ENCODE measurements at regions not wholly inside any gene's neighbourhood (a gene's known extent, or its start where the extent isn't known, plus 50 kb on each side); places are given as distances from the start of the nearest gene placed in this dataset.

GRCh38 chr2:133970641-133971040 lies 283.2 kb upstream of the MGAT5 start:
- no peak for TF ChIP-seq CTCF (IDR thresholded peaks at IDR 0.05)

- TF ChIP-seq CTCF (IDR thresholded peaks at IDR 0.05) = no peak
Observed at GRCh38 chr2:133972297-133972696, 281.6 kb upstream of the MGAT5 start.

- TF ChIP-seq CTCF (IDR thresholded peaks at IDR 0.05) = no peak
Observed at GRCh38 chr2:133972786-133973185, 281.1 kb upstream of the MGAT5 start.

- TF ChIP-seq CTCF (IDR thresholded peaks at IDR 0.05) = no peak
Observed at GRCh38 chr2:133974353-133974752, 279.5 kb upstream of the MGAT5 start.

GRCh38 chr2:133975135-133975534 lies 278.7 kb upstream of the MGAT5 start:
- no peak for TF ChIP-seq CTCF (IDR thresholded peaks at IDR 0.05)

- no peak for TF ChIP-seq CTCF (IDR thresholded peaks at IDR 0.05)
Observed at GRCh38 chr2:133975676-133976428, 278.0 kb upstream of the MGAT5 start.

- no peak for TF ChIP-seq CTCF (IDR thresholded peaks at IDR 0.05)
Observed at GRCh38 chr2:133976659-133977058, 277.2 kb upstream of the MGAT5 start.

- TF ChIP-seq CTCF (IDR thresholded peaks at IDR 0.05) = no peak
Observed at GRCh38 chr2:133977405-133977804, 276.5 kb upstream of the MGAT5 start.
